Breast epithelium (tissue), 4 donors: ENCODE measurements at regions not wholly inside any gene's neighbourhood (a gene's known extent, or its start where the extent isn't known, plus 50 kb on each side); places are given as distances from the start of the nearest gene placed in this dataset.

Source experiments
- DNase-seq, 2 donors: peaks; one replicate each; pipeline ENCODE4 v3.0.0-alpha.2; 2019; ENCODE audit warnings: low spot score in 2 of 2
- H3K27ac ChIP-seq, 2 donors: fragments of 200-600 bp; sonication (generic) in 1 of 2; one replicate each; pipeline ENCODE4 v1.5.1; 2016 to 2019; ENCODE audit warnings: mild to moderate bottlenecking in 1 of 2
- H3K27me3 ChIP-seq, 2 donors: fragments of 200-600 bp; sonication (generic) in 1 of 2; one replicate each; pipeline versions ENCODE4 v1.5.1 to v1.6.0; 2017 to 2019; ENCODE audit warnings: control low read depth in 1 of 2, mild to moderate bottlenecking in 1 of 2
- H3K36me3 ChIP-seq: fragments of 200-600 bp; one replicate; pipeline ENCODE4 v1.5.1; 2019
- H3K4me1 ChIP-seq, 2 donors: fragments of 200-600 bp; sonication (generic); one replicate each; pipeline ENCODE4 v1.5.1; 2016 to 2019; ENCODE audit warnings: control low read depth in 1 of 2
- H3K4me3 ChIP-seq, 3 donors: fragments of 200-600 bp; sonication (generic); 1 replicate in 2 of 3; 2 replicates in 1 of 3; pipeline ENCODE4 v1.5.1; 2016 to 2019; ENCODE audit warnings: mild to moderate bottlenecking in 3 of 3, moderate library complexity in 2 of 3
- H3K9me3 ChIP-seq, 2 donors: fragments of 200-600 bp; sonication (generic) in 1 of 2; one replicate each; pipeline ENCODE4 v1.5.1; 2016 to 2019; ENCODE audit warnings: control low read depth in 1 of 2
- CTCF ChIP-seq, 3 donors: fragments of 450-650 bp; IDR thresholded peaks; one replicate each; pipeline ENCODE4 v1.5.1; 2016 to 2017; ENCODE audit warnings: antibody characterized with exemption in 3 of 3, mild to moderate bottlenecking in 3 of 3, moderate library complexity in 3 of 3
- POLR2A ChIP-seq: fragments of 450-650 bp; IDR thresholded peaks from one replicate; pipeline ENCODE4 v1.6.1; 2016; ENCODE audit warnings: antibody characterized with exemption, mild to moderate bottlenecking, moderate library complexity
- POLR2AphosphoS5 ChIP-seq, 3 donors: sonication (generic); formaldehyde crosslinking; IDR thresholded peaks; one replicate each; pipeline ENCODE4 v1.6.1; 2017; ENCODE audit warnings: antibody characterized with exemption in 3 of 3
- intact Hi-C: fragments of 100-400 bp; cut with DNase I; formaldehyde crosslinking; loops from one replicate; pipeline ENCODE4 v1.15.1; 2023; ENCODE audit warnings: low total_unique reads

DNA sequence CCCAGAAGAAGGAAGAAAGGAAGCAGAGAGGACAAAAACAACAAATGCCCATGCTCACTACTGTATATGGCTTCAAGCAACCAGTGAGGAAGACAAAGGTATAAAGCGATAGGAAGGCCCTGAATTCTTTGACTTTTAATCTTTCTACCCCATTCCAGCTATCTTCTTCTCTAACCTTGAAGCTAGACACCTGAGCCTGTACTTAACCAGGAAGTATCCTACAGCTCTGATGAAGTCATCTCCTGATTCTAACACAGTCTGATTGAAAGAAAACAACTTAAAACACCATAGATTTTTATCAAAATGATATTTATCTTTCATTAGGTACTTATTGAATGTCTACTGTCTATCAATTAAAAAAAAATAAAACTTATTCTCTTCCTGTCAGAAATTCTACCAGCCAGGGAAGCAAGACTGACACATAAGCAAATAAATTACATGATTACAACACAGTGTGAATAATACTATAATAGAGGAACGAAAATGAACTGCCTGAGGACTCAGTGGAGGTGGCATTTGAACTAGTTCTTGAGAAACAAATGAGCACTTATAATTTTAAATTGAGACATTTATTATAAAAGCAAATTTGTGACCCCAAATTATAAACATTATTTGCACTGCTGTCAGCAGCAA is 123.3 kb upstream of the ELL2 start:
- Histone ChIP-seq H3K36me3 (no peaks in the 10 kb centered on the region), H3K4me3 (no peak overlapping the region), H3K9me3 (no peaks in the 10 kb centered on the region), H3K27ac (no peak overlapping the region), H3K27me3 (no peaks in the 10 kb centered on the region), H3K4me1 (no peaks in the 10 kb centered on the region)
- no peak for TF ChIP-seq POLR2AphosphoS5 (IDR thresholded peaks at IDR 0.05)
- TF ChIP-seq CTCF (IDR thresholded peaks at IDR 0.05) = no peak
- TF ChIP-seq POLR2A = no peak
- no peak for DNase-seq
- intact Hi-C loops = no loop called here

DNA sequence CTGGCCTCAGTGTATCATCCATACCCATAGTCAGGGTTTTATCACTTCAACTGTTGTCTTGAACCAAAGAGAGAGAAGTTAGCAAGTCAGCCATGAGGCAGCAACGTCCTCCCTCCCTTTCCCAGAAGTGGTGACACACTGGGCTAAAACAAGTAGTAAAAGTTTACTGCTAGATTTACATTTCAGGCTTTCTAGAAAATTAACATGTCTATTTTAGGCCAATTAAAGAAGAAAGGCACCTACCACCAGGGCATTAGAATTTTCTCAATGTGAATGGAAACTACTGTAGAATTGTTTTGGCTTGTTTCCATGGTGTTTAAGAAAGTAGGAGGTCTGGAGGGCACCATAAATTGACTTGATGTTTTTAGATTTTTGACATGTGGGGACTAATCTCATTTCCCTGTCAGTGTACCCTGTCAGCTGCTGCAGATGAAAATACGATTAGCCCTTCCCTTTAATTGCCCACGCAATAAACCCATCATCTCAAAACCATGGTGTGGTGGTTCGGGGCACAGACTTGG is 121.8 kb upstream of the ELL2 start:
- no peak for TF ChIP-seq POLR2AphosphoS5 (IDR thresholded peaks at IDR 0.05)
- TF ChIP-seq CTCF (IDR thresholded peaks at IDR 0.05) = no peak
- no peak for TF ChIP-seq POLR2A
- no peak overlapping the region for H3K4me3 ChIP-seq
- H3K4me1 ChIP-seq = no peaks in the 10 kb centered on the region
- no peaks in the 10 kb centered on the region for H3K36me3 ChIP-seq
- intact Hi-C loops = no loop called here
- no peaks in the 10 kb centered on the region for H3K9me3 ChIP-seq
- H3K27ac ChIP-seq = no peak overlapping the region
- DNase-seq = no peak
- H3K27me3 ChIP-seq = no peaks in the 10 kb centered on the region

GRCh38 chr5:96081276-96081858 is 119.7 kb upstream of the ELL2 start:
- TF ChIP-seq CTCF (IDR thresholded peaks at IDR 0.05) (no peak), POLR2A (no peak), POLR2AphosphoS5 (IDR thresholded peaks at IDR 0.05) (no peak)

GRCh38 chr5:96080557-96080956 is 118.9 kb upstream of the ELL2 start:
- no peak overlapping the region for H3K27ac ChIP-seq

More at GRCh38 chr5:96081276-96081858, 119.7 kb upstream of the ELL2 start:
- no peak overlapping the region for H3K4me3 ChIP-seq
- H3K36me3 ChIP-seq = no peaks in the 10 kb centered on the region
- H3K9me3 ChIP-seq = no peaks in the 10 kb centered on the region
- H3K27ac ChIP-seq = no peak overlapping the region
- H3K27me3 ChIP-seq = no peaks in the 10 kb centered on the region
- intact Hi-C loops = no loop called here
- DNase-seq = no peak
- no peaks in the 10 kb centered on the region for H3K4me1 ChIP-seq

More at GRCh38 chr5:96080557-96080956, 118.9 kb upstream of the ELL2 start:
- intact Hi-C loops = no loop called here
- Histone ChIP-seq H3K4me1 (no peaks in the 10 kb centered on the region), H3K27me3 (no peaks in the 10 kb centered on the region), H3K9me3 (no peaks in the 10 kb centered on the region), H3K36me3 (no peaks in the 10 kb centered on the region), H3K4me3 (no peak overlapping the region)
- TF ChIP-seq CTCF (IDR thresholded peaks at IDR 0.05) (no peak), POLR2AphosphoS5 (IDR thresholded peaks at IDR 0.05) (no peak), POLR2A (no peak)
- no peak for DNase-seq
